Esophagus squamous epithelium (tissue), 5 donors: ENCODE measurements at regions not wholly inside any gene's neighbourhood (a gene's known extent, or its start where the extent isn't known, plus 50 kb on each side); places are given as distances from the start of the nearest gene placed in this dataset.
A peak's percentile ranks its signal among the peaks of the same experiment; 100 is the strongest.

Experiments
- DNase-seq: peaks from one replicate; lab custom pipeline; 2025; lab: John Stamatoyannopoulos, UW
- H3K27ac ChIP-seq, 4 donors: fragments of 200-600 bp; sonication (generic); one replicate each; pipeline ENCODE4 v1.5.1; 2016 to 2019; ENCODE audit warnings: mild to moderate bottlenecking in 1 of 4
- H3K27me3 ChIP-seq, 4 donors: fragments of 200-600 bp; sonication (generic); 1 replicate in 3 of 4; 2 replicates in 1 of 4; pipeline versions ENCODE4 v1.5.1 to v1.6.0; 2017 to 2021; ENCODE audit warnings: antibody characterized with exemption in 1 of 4
- H3K36me3 ChIP-seq, 3 donors: fragments of 200-600 bp; sonication (generic); one replicate each; pipeline ENCODE4 v1.5.1; 2016 to 2019
- H3K4me1 ChIP-seq, 3 donors: fragments of 200-600 bp; sonication (generic); one replicate each; pipeline ENCODE4 v1.5.1; 2017 to 2019
- H3K4me3 ChIP-seq, 4 donors: fragments of 200-600 bp; sonication (generic); 1 replicate in 3 of 4; 2 replicates in 1 of 4; pipeline ENCODE4 v1.5.1; 2016 to 2019; ENCODE audit warnings: mild to moderate bottlenecking in 2 of 4, moderate library complexity in 1 of 4
- H3K9me3 ChIP-seq, 3 donors: fragments of 200-600 bp; sonication (generic); one replicate each; pipeline ENCODE4 v1.5.1; 2016 to 2019
- POLR2A ChIP-seq, 4 donors: fragments of 450-650 bp; IDR thresholded peaks; one replicate each; pipeline ENCODE4 v1.6.1; 2017; ENCODE audit warnings: antibody characterized with exemption in 4 of 4, mild to moderate bottlenecking in 4 of 4, moderate library complexity in 3 of 4
- WGBS, 2 donors: methylation state at CpG; one replicate each; pipeline ENCODE4 v1.1.5; 2018; 5-methylcytosine and 5-hydroxymethylcytosine counted together
- intact Hi-C: fragments of 100-400 bp; cut with DNase I; formaldehyde crosslinking; loops from one replicate; pipeline ENCODE4 v1.15.0; 2022
- TF ChIP-seq, protein P1 (sequence below), 6 experiments: fragments of 450-650 bp in 4 of 6; fragments of 200-600 bp in 2 of 6; sonication (generic) in 2 of 6; IDR thresholded peaks; one replicate each; pipeline ENCODE4 v1.5.1; 2016 to 2019; ENCODE audit warnings: antibody characterized with exemption in 6 of 6, mild to moderate bottlenecking in 4 of 6, moderate library complexity in 4 of 6
- donor health status: DM: yes; HTN: yes; CAD: no.

DNA sequence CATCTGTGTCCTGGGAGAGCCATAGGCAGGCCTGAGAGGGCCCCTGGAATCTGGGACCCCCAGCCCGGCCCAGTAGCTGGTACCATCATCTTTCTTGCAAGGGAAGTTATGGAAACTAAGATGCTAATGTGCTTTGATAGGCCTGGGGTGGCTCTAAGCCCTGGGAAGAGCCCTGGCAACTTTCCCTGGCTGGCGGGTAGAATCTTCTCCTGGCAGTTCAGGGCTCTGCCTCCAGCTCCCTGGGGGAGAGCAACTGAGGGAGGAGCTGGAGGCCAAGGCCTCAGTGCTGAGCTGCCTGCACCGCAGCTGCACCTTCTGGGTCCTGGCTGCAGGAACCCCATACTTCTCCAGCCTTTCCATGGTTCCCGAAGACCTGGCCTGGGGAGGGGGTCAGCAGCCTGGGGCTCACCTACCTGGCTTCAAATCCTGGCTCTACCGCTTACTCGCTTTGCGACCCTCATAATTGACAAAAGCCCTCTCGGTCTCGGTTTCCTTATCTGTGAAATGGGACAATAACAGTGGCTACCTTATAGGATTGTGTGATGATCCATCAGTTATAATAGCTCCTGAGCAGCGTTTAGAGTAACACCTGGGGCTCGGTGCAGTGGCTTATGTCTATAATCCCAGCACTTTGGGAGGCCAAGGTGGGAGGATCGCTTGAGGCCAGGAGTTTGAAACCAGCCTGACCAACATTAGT lies 333.7 kb downstream of the SEC14L1 start:
- no peak for DNase-seq
- Histone ChIP-seq H3K9me3 (no peaks in the 10 kb centered on the region), H3K27me3 (no peaks in the 10 kb centered on the region), H3K4me3 (no peak overlapping the region), H3K36me3 (peaks cover 0 to 11% (median 0%) of the 10 kb centered on the region in 3 donors), H3K27ac (peak overlapping the region; percentile 74 to 91 (median 86)), H3K4me1 (peaks cover 82 to 93% (median 87%) of the 10 kb centered on the region in 3 donors)
- TF ChIP-seq, protein P1, sequence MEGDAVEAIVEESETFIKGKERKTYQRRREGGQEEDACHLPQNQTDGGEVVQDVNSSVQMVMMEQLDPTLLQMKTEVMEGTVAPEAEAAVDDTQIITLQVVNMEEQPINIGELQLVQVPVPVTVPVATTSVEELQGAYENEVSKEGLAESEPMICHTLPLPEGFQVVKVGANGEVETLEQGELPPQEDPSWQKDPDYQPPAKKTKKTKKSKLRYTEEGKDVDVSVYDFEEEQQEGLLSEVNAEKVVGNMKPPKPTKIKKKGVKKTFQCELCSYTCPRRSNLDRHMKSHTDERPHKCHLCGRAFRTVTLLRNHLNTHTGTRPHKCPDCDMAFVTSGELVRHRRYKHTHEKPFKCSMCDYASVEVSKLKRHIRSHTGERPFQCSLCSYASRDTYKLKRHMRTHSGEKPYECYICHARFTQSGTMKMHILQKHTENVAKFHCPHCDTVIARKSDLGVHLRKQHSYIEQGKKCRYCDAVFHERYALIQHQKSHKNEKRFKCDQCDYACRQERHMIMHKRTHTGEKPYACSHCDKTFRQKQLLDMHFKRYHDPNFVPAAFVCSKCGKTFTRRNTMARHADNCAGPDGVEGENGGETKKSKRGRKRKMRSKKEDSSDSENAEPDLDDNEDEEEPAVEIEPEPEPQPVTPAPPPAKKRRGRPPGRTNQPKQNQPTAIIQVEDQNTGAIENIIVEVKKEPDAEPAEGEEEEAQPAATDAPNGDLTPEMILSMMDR (IDR thresholded peaks at IDR 0.05), result no peak
- no peak for TF ChIP-seq POLR2A (IDR thresholded peaks at IDR 0.05)
- WGBS, 2 donors, result 40 to 48% methylated on average over 8 to 11 of the region's 12 CpGs
- intact Hi-C loops, result no loop called here

DNA sequence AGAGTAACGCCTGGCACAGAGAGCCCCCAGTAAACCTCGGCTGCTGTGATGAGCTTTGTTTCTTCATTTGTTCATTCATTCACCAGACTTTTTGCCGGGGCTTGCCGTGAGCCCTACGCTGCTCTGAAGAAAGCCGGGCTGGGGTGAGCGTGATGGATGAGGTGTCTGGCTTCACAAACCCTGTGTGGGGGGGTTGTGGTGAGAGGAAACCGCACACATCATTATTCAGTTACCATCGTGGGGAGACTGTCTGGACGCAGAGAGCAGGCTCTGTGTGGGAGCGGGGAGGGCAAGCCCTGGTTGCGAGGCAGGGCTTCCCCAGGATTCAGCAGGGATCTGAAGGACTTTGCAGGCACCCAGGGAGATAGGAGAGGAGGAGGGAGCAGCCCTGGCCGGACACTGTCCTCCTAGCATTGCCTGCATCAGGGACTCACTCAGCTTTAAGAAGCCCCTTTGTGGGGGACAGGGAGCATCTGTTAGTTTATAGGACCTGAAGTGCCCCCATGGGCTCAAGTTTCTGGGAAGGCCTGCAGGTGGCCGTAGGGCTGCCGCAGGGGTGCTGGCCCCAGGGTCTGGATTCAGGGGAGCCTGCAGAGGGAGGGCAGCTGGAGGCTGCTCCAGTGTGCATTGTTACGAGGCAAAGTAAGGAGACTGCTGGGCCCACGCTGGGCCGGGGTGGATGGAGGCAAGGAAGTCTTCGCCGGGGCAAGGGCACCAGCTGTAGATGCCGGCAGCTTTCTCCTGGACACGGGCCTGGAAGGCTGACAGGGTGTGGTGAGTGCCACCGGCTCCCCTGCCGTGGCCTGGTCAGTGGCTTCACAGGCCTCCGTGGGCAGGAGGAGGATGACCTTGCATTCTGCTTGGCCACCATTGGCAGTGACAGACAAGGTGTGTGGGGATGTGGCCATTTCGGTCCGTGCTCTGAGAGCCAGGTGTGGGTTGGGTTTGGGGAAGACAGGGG lies 334.5 kb downstream of the SEC14L1 start:
- Histone ChIP-seq H3K4me3 (no peak overlapping the region), H3K4me1 (peaks cover 90 to 100% (median 96%) of the 10 kb centered on the region in 3 donors), H3K27ac (peak overlapping the region; percentile 74 to 91 (median 86)), H3K27me3 (peaks cover 0 to under 1% (median 0%) of the 10 kb centered on the region in 4 donors), H3K9me3 (no peaks in the 10 kb centered on the region), H3K36me3 (peaks cover 0 to 4% (median 0%) of the 10 kb centered on the region in 3 donors)
- TF ChIP-seq, protein P1 (IDR thresholded peaks at IDR 0.05), result no peak
- peak in 1 of 4 donors; percentile 20 for TF ChIP-seq POLR2A (IDR thresholded peaks at IDR 0.05)
- intact Hi-C loops, result no loop called here
- 40 to 60% methylated on average over 14 to 16 of the region's 27 CpGs for WGBS, 2 donors
- DNase-seq, result no peak

DNA sequence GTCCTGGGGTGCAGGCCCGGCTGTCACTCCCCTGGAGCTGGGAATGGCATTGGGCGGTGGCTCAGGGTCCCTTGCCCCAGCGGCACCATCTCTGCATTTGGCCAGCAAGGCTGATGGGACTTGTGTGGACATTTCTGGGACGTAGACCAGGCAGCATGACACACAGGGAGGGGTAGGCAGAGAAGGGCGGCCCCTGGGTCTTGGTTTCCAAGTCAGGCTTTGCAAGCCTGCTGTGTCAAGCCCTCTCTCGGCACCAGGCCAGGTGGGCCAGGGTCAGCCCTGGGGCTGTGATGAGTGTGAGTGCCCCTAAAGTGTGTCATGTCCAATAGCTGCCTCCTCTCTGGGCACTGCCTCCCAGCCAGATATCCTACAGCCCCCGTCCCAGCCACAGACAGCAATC lies 335.2 kb downstream of the SEC14L1 start:
- Histone ChIP-seq H3K27ac (peak overlapping the region; percentile 74 to 91 (median 86)), H3K4me1 (peaks cover 84 to 100% (median 98%) of the 10 kb centered on the region in 3 donors), H3K4me3 (no peak overlapping the region), H3K27me3 (peaks cover 0 to 3% (median 0%) of the 10 kb centered on the region in 4 donors), H3K36me3 (no peaks in the 10 kb centered on the region), H3K9me3 (no peaks in the 10 kb centered on the region)
- 40 to 60% methylated on average over 1 to 3 of the region's 7 CpGs for WGBS, 2 donors
- intact Hi-C loops, result no loop called here
- TF ChIP-seq POLR2A (IDR thresholded peaks at IDR 0.05), result no peak
- TF ChIP-seq, protein P1 (IDR thresholded peaks at IDR 0.05), result no peak
- DNase-seq, result no peak

DNA sequence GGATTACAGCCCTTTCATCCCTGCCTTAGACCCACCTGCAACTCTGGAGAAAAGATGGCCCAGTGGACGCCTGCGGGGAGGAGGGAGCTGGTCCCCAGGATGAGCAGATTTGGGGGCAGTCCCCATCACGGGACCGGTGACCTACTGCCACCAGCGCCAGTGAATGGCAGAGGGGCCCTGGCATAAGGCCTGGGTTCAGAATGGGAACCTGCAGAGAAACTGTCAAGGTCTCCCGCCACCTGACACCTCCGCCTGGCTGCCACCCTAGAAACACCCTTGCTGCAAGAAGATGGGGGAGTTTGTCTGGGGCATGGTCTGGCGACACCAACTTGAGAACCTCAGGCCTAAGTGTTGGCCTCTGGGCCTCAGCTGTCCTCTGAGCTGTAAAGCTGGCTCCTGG lies 335.7 kb downstream of the SEC14L1 start:
- Histone ChIP-seq H3K4me3 (no peak overlapping the region), H3K4me1 (peaks cover 79 to 100% (median 98%) of the 10 kb centered on the region in 3 donors), H3K9me3 (no peaks in the 10 kb centered on the region), H3K36me3 (peaks cover 0 to under 1% (median 0%) of the 10 kb centered on the region in 3 donors), H3K27me3 (peaks cover 0 to 3% (median 0%) of the 10 kb centered on the region in 4 donors), H3K27ac (peak overlapping the region; percentile 74 to 91 (median 86))
- WGBS, 2 donors, result 65 to 96% methylated on average over 5 of the region's 8 CpGs
- no peak for TF ChIP-seq POLR2A (IDR thresholded peaks at IDR 0.05)
- TF ChIP-seq, protein P1 (IDR thresholded peaks at IDR 0.05), result no peak
- intact Hi-C loops, result no loop called here
- no peak for DNase-seq
